Renal pelvis (tissue), 1 donor: ENCODE measurements at regions not wholly inside any gene's neighbourhood (a gene's known extent, or its start where the extent isn't known, plus 50 kb on each side); places are given as distances from the start of the nearest gene placed in this dataset.

Source experiments
- DNase-seq: peaks from one replicate; pipeline ENCODE4 v3.0.0-alpha.2; 2013

DNA sequence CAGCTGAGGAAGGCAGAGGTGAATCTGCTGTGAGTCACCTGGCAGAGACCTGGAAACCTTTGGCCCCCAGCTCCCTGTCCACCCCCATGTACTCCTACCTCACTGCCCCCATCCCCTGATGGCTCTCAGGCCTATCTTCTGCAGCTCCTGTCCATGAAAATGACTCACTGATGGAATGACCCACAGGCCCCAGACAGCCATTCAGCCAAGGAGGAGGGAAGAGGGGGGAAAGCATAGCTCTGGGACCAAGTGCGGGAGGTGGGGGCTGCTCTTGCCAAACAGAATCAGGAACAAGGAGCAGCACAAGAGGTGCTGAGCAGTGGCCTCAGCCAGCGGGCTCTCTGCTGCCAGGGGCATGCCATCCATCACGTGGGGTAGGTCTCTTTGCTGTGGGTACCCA lies 111.4 kb upstream of the C1QTNF9B start:
- DNase-seq, result no peak

GRCh38 chr13:24011266-24011665 lies 114.0 kb upstream of the C1QTNF9B start:
- DNase-seq, result no peak

GRCh38 chr13:24012648-24013047 lies 115.3 kb upstream of the C1QTNF9B start:
- DNase-seq, result no peak

- no peak for DNase-seq
Observed at GRCh38 chr13:24013189-24013588, 115.9 kb upstream of the C1QTNF9B start.

DNA sequence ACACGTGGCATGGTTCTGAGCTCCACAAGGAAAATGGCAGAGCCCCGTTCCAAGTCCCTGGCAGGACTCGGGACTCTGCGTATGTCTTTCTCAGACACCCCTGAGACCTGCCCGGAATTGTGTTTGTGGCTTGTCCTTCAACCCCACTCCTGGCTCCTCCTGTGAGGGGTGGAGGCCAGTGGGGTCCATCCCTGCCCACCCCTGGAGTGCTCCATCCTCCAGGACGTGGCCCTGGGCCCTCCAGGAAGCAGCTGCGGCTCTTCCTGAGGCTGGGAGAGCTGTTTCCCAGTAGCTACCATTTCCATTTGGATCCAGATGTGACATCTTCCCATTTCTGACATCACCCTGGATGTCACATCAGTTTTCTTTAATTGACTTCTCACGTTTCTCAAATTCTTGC lies 118.7 kb upstream of the C1QTNF9B start:
- DNase-seq, result no peak

DNA sequence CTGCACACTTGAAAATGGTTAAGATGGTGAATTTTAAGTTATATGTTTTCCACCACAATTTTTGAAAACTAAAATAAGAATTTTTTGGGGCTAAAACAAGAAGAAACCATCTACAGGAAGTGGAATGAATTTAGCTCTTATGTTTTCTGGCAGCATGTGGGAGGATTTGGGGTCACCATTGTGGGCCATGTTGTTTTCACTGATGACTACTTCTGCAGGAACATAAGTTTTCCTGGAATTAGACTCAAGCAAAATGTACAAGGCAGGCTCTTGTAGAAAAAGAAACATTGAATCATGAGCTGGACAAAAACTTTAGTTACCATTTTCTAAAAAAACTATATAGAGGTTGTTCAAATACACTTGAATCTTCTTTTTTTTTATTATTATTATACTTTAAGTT lies 125.3 kb upstream of the C1QTNF9B start:
- no peak for DNase-seq

GRCh38 chr13:24023073-24023472 lies 125.8 kb upstream of the C1QTNF9B start:
- DNase-seq, result no peak

DNA sequence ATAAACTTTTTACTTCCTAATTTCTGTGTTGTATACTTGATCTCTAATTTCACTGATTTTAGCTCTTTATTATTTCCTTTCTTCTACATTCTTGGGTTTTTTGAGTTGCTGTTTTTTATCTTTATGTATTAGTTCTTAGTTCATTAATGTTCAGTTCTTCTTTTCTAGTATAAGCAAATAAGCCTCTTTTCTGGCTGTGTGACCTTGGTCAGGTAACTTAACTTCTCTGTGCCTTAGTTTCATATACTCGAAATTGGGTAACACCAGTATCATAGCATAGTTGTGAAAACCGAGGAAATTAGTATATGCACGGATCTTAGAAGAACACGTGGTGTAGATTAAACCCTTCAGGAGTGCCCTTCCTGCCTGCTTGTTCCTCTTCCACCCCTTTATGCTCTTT lies 130.2 kb upstream of the C1QTNF9B start:
- no peak for DNase-seq

DNA sequence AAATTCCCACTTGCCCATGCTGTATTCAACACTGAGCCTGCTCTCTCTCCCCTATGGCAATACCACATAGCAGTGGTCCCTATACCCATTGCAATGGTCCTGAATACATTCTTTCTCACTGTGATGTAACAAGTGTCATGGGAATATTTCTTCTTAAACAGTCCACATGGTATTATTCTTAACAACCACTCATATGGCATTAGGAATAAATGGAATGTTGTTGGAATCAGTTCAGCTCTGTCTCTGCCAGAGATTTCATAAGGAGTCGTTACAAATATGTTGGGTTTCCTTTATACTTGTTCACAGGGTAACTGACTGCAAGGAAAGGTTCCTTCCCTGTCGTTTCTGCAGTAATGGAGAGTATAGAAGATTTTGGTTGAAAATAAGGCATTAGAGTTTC lies 128.3 kb upstream of the SPATA13 start:
- DNase-seq, result no peak

- no peak for DNase-seq
Observed at GRCh38 chr13:24032674-24033073, 127.8 kb upstream of the SPATA13 start.

DNA sequence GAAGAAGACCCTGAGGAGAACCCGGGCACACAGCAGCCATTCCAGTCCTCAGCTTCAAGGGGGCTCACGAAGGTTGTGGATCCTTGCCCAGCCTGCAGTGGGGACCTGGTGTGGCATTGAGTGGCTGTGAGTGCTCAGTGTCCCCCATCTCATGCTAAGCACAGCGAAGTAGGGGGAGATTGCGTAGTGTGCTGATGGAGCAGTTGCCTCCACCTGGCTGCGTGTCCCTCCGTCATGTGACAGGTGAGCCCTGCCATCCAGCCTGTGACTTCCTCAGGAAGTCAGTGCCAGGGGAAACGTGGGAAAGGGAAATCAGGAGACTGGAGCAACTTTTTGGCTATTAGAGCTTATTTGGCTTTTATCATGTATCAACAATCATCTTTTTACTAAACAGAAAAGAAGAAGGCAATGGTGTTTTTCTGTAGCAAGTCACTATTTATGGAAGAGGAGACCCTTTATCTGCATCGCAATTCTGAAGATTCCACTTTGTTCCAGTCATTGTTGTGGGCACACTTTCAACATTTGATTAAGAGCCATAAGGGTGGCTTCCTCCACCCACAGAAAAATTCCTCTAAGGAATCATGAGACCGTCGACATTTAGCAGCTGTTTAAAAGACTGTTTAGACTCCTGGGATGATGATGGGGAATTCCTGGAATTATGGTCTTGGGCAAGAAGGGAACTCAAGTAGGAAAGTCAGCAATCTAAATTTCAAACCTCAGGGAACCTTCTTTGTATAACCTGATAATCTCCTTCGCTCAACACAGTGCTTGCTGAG lies 126.8 kb upstream of the SPATA13 start:
- DNase-seq, result no peak

GRCh38 chr13:24035411-24035810 lies 125.1 kb upstream of the SPATA13 start:
- DNase-seq, result no peak

GRCh38 chr13:24036115-24036514 lies 124.4 kb upstream of the SPATA13 start:
- DNase-seq, result no peak

GRCh38 chr13:24038405-24038804 lies 122.1 kb upstream of the SPATA13 start:
- DNase-seq, result no peak

DNA sequence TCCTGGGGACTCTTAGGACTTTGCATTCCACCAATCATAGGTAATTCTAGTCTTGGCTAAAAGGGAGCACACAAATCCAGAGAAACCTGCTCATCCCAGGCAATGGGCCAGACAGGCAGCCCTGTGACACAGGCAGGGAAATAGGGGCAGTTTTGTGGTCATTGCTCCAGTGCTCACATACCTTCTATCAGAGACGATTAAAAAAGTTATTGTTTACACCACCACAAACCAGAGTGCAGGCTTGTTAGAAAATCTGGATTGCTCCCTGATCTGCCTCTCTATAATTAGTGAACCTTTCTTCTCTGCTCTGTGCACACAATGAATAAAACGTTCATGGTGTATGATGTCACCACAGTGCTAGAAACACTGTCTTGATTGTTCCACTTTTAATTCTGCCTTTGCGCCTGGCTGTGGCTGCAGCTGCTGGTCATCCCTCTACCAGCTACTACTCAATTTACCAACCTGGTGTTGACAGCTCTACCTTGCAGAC lies 121.6 kb upstream of the SPATA13 start:
- no peak for DNase-seq

DNA sequence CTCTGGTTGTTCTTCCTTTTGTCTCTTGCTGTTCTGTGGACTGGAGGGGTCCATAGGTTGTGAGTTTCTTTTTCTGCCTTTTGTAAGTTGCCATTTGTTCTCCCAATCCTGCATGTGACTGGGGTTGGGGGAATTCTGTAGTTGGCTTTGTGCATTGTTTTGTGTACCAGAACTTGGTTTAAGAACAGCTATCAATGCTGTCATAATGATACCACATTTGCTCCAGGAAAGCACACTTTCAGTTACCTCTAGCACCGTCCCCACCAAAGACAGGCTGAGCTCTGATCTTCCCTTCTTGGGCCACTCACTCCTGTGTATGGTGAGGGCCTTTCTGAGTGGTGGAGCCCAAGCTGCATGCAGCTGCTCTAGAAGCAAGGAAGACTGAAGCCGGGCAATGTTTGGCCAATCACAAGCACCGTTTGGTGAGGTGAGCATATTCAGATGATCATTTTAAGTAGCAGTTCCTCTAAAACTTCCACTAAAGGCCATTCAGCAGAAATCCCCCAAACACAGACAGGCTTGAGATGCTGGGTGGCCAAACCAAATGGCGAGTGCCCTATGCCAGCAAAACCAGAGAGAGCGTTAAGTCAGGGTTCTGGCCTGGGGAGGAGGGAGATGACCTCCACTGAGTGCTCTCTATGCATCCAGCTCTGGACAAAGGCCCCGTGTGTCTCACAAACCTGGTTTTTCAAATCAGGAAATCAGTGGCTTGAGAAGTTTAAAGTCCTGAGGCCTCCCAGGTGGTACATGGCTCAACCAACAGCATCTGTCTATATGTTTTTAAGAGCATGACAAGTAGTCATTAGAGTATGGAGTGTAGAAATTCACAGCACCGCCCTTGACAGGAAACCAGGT lies 120.7 kb upstream of the SPATA13 start:
- no peak for DNase-seq

- DNase-seq, result no peak
Observed at GRCh38 chr13:24040835-24041234, 119.7 kb upstream of the SPATA13 start.

- no peak for DNase-seq
Observed at GRCh38 chr13:24041651-24042225, 118.8 kb upstream of the SPATA13 start.

- no peak for DNase-seq
Observed at GRCh38 chr13:24042710-24043440, 117.6 kb upstream of the SPATA13 start.

DNA sequence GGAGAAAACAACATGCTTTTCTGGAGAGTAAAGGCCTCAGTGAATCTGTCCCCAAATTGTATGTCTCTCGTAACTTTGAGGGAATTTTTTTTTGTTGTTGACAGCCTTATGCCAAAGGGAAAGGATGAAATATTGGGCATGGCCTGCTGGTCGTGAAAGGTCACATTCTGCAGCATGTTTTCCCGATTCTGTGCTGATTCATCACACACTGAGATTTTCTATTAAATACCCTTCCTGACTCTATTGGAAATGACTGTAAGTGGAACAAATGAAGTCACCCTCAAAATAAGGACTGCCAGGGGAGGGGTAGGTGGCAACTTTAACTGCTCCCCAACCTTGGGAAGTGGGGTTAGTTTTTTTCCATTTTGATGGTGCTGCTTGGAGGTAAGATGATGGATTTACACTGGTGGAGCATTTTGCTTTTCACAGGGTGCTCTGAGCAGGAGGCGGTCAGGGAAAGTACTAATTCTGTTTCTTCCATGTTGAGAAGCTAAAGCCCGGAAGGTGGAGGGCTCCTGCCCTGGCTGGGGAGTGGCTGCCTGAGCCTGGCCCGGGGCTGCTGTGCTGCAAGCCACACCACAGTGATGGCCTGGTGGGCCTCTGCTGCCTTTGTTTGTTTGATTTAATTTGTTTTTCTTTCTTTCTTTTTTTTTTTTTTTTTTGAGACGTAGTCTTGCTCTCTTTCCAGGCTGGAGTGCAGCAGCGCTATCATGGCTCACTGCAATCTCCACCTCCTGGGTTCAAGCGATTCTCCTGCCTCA lies 116.8 kb upstream of the SPATA13 start:
- DNase-seq, result no peak

GRCh38 chr13:24045597-24045996 lies 114.9 kb upstream of the SPATA13 start:
- no peak for DNase-seq
